NCI-H2029 (cell line): ENCODE measurements at regions not wholly inside any gene's neighbourhood (a gene's known extent, or its start where the extent isn't known, plus 50 kb on each side); places are given as distances from the start of the nearest gene placed in this dataset.
"Not testable (repeated sequence)": the region's sequence is repeated elsewhere in the genome, so short reads cannot be mapped to it uniquely, and the experiment has no call there.

ENCODE experiments used
- DNase-seq: peaks from one replicate; lab custom pipeline; 2025; lab: John Stamatoyannopoulos, UW

GRCh38 chr12:102344691-102345090, 135.7 kb downstream of the IGF1 start:
- no peak for DNase-seq

GRCh38 chr12:102343361-102344121, 136.8 kb downstream of the IGF1 start:
- no peak for DNase-seq

- DNase-seq = no peak
Observed at GRCh38 chr12:102342281-102343006, 137.9 kb downstream of the IGF1 start.

GRCh38 chr12:102334765-102335164, 137.1 kb upstream of the PMCH start:
- DNase-seq = no peak

GRCh38 chr12:102331419-102331818, 133.8 kb upstream of the PMCH start:
- DNase-seq = no peak

- DNase-seq = no peak
Observed at GRCh38 chr12:102329883-102330282, 132.2 kb upstream of the PMCH start.

- DNase-seq = no peak
Observed at GRCh38 chr12:102326982-102327381, 129.3 kb upstream of the PMCH start.

GRCh38 chr12:102325108-102325507, 127.5 kb upstream of the PMCH start:
- not testable (repeated sequence) for DNase-seq

GRCh38 chr12:102323799-102324198, 126.2 kb upstream of the PMCH start:
- no peak for DNase-seq

- no peak for DNase-seq
Observed at GRCh38 chr12:102322254-102322653, 124.6 kb upstream of the PMCH start.

GRCh38 chr12:102321305-102322082, 123.9 kb upstream of the PMCH start:
- no peak for DNase-seq

- no peak for DNase-seq
Observed at GRCh38 chr12:102317155-102317554, 119.5 kb upstream of the PMCH start.

GRCh38 chr12:102316723-102317122, 119.1 kb upstream of the PMCH start:
- no peak for DNase-seq

- DNase-seq = no peak
Observed at GRCh38 chr12:102314821-102315220, 117.2 kb upstream of the PMCH start.

GRCh38 chr12:102313116-102313971, 115.7 kb upstream of the PMCH start:
- not testable (repeated sequence) for DNase-seq

GRCh38 chr12:102305486-102305885, 107.9 kb upstream of the PMCH start:
- no peak for DNase-seq

- not testable (repeated sequence) for DNase-seq
Observed at GRCh38 chr12:102304667-102305066, 107.0 kb upstream of the PMCH start.

GRCh38 chr12:102302553-102302952, 104.9 kb upstream of the PMCH start:
- DNase-seq = no peak

- no peak for DNase-seq
Observed at GRCh38 chr12:102301547-102301946, 103.9 kb upstream of the PMCH start.

GRCh38 chr12:102300824-102301461, 103.3 kb upstream of the PMCH start:
- peak; percentile 17 for DNase-seq

- DNase-seq = no peak
Observed at GRCh38 chr12:102299731-102300130, 102.1 kb upstream of the PMCH start.
